ENCODE measurements at regions not wholly inside any gene's neighbourhood (a gene's known extent, or its start where the extent isn't known, plus 50 kb on each side); places are given as distances from the start of the nearest gene placed in this dataset.
A peak's percentile ranks its signal among the peaks of the same experiment; 100 is the strongest.

DNA sequence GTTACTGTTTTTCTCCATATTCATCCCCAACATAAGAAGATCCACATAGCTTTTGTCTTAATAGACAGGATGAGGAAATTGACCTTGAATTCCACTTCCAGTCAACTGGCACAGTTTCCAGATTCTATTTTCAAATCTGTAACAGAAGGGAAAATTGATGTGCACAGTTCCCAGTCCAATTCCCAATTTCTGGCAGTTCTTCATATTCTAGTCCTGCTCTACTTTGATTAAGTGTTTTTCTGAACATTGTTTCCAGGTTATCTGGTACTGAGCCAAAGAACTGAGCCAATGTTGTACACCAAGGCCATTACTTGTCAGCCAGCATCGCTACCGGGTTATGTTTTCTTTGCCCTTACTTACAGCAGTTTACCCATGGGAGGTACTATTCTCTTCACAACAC lies 1755.4 kb downstream of the PLA2G4A start (continued):
- TF ChIP-seq, protein P1, sequence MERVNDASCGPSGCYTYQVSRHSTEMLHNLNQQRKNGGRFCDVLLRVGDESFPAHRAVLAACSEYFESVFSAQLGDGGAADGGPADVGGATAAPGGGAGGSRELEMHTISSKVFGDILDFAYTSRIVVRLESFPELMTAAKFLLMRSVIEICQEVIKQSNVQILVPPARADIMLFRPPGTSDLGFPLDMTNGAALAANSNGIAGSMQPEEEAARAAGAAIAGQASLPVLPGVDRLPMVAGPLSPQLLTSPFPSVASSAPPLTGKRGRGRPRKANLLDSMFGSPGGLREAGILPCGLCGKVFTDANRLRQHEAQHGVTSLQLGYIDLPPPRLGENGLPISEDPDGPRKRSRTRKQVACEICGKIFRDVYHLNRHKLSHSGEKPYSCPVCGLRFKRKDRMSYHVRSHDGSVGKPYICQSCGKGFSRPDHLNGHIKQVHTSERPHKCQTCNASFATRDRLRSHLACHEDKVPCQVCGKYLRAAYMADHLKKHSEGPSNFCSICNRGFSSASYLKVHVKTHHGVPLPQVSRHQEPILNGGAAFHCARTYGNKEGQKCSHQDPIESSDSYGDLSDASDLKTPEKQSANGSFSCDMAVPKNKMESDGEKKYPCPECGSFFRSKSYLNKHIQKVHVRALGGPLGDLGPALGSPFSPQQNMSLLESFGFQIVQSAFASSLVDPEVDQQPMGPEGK (CRISPR knock-in tag; IDR thresholded peaks at IDR 0.05; ENCODE audit: borderline replicate concordance): no peak; the same call in 1 of the 2 replicates
- no peak for TF ChIP-seq ESRRG (CRISPR knock-in tag; IDR thresholded peaks at IDR 0.05)
- TF ChIP-seq ZFP30 (CRISPR knock-in tag; IDR thresholded peaks at IDR 0.05): no peak
- no peak for TF ChIP-seq ZNF8 (CRISPR knock-in tag; IDR thresholded peaks at IDR 0.05)
- TF ChIP-seq TCF4 (CRISPR knock-in tag; IDR thresholded peaks at IDR 0.05; ENCODE audit: borderline replicate concordance): no peak
- TF ChIP-seq GLIS3 (CRISPR knock-in tag; IDR thresholded peaks at IDR 0.05): no peak
- no peak for TF ChIP-seq CSDC2 (CRISPR knock-in tag; IDR thresholded peaks at IDR 0.05)
- TF ChIP-seq OSR1 (CRISPR knock-in tag; IDR thresholded peaks at IDR 0.05): peak; percentile 60; the same call in 1 of the 2 replicates
- no peak for TF ChIP-seq ZNF565 (CRISPR knock-in tag; conservative IDR thresholded peaks at IDR 0.05; ENCODE audit: low read depth)
- TF ChIP-seq, protein P2, sequence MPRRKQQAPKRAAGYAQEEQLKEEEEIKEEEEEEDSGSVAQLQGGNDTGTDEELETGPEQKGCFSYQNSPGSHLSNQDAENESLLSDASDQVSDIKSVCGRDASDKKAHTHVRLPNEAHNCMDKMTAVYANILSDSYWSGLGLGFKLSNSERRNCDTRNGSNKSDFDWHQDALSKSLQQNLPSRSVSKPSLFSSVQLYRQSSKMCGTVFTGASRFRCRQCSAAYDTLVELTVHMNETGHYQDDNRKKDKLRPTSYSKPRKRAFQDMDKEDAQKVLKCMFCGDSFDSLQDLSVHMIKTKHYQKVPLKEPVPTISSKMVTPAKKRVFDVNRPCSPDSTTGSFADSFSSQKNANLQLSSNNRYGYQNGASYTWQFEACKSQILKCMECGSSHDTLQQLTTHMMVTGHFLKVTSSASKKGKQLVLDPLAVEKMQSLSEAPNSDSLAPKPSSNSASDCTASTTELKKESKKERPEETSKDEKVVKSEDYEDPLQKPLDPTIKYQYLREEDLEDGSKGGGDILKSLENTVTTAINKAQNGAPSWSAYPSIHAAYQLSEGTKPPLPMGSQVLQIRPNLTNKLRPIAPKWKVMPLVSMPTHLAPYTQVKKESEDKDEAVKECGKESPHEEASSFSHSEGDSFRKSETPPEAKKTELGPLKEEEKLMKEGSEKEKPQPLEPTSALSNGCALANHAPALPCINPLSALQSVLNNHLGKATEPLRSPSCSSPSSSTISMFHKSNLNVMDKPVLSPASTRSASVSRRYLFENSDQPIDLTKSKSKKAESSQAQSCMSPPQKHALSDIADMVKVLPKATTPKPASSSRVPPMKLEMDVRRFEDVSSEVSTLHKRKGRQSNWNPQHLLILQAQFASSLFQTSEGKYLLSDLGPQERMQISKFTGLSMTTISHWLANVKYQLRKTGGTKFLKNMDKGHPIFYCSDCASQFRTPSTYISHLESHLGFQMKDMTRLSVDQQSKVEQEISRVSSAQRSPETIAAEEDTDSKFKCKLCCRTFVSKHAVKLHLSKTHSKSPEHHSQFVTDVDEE (CRISPR knock-in tag; IDR thresholded peaks at IDR 0.05): no peak

DNA sequence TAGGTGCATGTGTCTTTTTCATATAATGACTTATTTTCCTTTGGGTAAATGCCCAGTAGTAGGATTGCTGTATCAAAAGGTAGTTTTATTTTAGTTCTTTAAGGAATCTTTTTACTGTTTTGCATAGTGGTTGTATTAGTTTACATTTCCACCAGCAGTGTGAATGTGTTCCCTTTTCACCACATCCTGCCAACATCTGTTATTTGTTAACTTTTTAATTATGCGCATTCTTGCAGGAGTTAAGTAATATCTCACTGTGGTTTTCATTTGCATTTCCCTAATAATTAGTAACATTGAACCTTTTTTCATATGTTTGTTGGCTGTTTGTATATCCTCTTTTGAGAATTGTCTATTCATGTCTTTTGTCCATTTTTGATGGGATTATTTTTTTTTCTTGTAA lies 1761.9 kb downstream of the PLA2G4A start:
- TF ChIP-seq CSDC2 (CRISPR knock-in tag; IDR thresholded peaks at IDR 0.05): no peak
- TF ChIP-seq ARNTL (CRISPR knock-in tag; IDR thresholded peaks at IDR 0.05; ENCODE audit: borderline replicate concordance, low read depth): no peak
- TF ChIP-seq ZNF70 (CRISPR knock-in tag; IDR thresholded peaks at IDR 0.05): no peak
- TF ChIP-seq ZNF8 (CRISPR knock-in tag; IDR thresholded peaks at IDR 0.05): no peak
- TF ChIP-seq, protein P3, sequence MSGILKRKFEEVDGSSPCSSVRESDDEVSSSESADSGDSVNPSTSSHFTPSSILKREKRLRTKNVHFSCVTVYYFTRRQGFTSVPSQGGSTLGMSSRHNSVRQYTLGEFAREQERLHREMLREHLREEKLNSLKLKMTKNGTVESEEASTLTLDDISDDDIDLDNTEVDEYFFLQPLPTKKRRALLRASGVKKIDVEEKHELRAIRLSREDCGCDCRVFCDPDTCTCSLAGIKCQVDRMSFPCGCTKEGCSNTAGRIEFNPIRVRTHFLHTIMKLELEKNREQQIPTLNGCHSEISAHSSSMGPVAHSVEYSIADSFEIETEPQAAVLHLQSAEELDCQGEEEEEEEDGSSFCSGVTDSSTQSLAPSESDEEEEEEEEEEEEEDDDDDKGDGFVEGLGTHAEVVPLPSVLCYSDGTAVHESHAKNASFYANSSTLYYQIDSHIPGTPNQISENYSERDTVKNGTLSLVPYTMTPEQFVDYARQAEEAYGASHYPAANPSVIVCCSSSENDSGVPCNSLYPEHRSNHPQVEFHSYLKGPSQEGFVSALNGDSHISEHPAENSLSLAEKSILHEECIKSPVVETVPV (CRISPR knock-in tag; IDR thresholded peaks at IDR 0.05): no peak
- TF ChIP-seq, protein P4, sequence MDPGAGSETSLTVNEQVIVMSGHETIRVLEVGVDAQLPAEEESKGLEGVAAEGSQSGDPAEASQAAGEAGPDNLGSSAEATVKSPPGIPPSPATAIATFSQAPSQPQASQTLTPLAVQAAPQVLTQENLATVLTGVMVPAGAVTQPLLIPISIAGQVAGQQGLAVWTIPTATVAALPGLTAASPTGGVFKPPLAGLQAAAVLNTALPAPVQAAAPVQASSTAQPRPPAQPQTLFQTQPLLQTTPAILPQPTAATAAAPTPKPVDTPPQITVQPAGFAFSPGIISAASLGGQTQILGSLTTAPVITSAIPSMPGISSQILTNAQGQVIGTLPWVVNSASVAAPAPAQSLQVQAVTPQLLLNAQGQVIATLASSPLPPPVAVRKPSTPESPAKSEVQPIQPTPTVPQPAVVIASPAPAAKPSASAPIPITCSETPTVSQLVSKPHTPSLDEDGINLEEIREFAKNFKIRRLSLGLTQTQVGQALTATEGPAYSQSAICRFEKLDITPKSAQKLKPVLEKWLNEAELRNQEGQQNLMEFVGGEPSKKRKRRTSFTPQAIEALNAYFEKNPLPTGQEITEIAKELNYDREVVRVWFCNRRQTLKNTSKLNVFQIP (CRISPR knock-in tag; IDR thresholded peaks at IDR 0.05; ENCODE audit: borderline replicate concordance, low read depth): no peak
- TF ChIP-seq ISL1 (CRISPR knock-in tag; IDR thresholded peaks at IDR 0.05): no peak
- TF ChIP-seq, protein P1 (CRISPR knock-in tag; IDR thresholded peaks at IDR 0.05; ENCODE audit: borderline replicate concordance): no peak
- no peak for TF ChIP-seq GLIS3 (CRISPR knock-in tag; IDR thresholded peaks at IDR 0.05)
- TF ChIP-seq TCF4 (CRISPR knock-in tag; IDR thresholded peaks at IDR 0.05; ENCODE audit: borderline replicate concordance): no peak
- no peak for TF ChIP-seq ZFP30 (CRISPR knock-in tag; IDR thresholded peaks at IDR 0.05)
- no peak for TF ChIP-seq PPARA (CRISPR knock-in tag; IDR thresholded peaks at IDR 0.05; ENCODE audit: borderline replicate concordance)
- no peak for ATAC-seq

DNA sequence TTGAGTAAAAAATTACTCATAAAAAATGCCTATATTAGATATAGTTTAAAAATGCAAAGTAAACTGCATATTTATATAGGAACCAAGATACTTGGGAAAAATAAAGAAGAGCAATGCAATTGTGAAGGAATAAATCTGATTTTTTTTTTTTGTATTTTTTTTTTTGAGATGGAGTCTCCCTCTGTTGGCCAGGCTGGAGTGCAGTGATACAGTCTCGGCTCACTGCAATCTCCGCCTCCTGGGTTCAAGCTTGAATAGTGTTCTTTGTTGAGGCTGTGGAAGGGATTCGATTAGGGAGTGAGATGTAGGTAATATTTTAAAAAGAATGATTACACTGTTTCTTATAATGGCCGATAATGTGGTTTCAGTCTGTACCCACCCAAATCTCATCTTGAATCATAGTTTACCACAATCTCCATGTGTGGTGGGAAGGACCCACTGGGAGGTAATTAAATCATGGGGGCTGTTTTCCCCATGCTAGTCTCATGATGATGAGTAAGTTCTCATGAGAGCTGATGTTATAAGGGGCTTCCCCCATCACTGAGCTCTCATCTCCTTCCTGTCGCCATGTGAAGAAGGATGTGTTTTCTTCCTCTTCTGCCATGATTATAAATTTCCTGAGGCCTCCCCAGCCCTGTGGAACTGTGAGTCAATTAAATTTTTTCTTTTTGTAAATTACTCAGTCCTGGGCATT lies 1765.9 kb downstream of the PLA2G4A start:
- TF ChIP-seq SNAI2 (CRISPR knock-in tag; IDR thresholded peaks at IDR 0.05) (no peak), ESRRG (CRISPR knock-in tag; IDR thresholded peaks at IDR 0.05) (no peak), BACH2 (CRISPR knock-in tag; IDR thresholded peaks at IDR 0.05; ENCODE audit: borderline replicate concordance) (no peak), ZFP30 (CRISPR knock-in tag; IDR thresholded peaks at IDR 0.05) (no peak), RARB (CRISPR knock-in tag; IDR thresholded peaks at IDR 0.05) (no peak), ZNF565 (CRISPR knock-in tag; conservative IDR thresholded peaks at IDR 0.05; ENCODE audit: low read depth) (no peak), TOX (CRISPR knock-in tag; IDR thresholded peaks at IDR 0.05; ENCODE audit: borderline replicate concordance) (no peak), ZNF70 (CRISPR knock-in tag; IDR thresholded peaks at IDR 0.05) (no peak), ARNTL (CRISPR knock-in tag; IDR thresholded peaks at IDR 0.05; ENCODE audit: borderline replicate concordance, low read depth) (no peak), ZC3H10 (CRISPR knock-in tag; IDR thresholded peaks at IDR 0.05) (no peak)
- TF ChIP-seq, protein P3 (CRISPR knock-in tag; IDR thresholded peaks at IDR 0.05): no peak
- TF ChIP-seq, protein P4 (CRISPR knock-in tag; IDR thresholded peaks at IDR 0.05; ENCODE audit: borderline replicate concordance, low read depth): no peak

More for the DNA sequence above, 1765.9 kb downstream of the PLA2G4A start:
- no peak for ATAC-seq

Data from SK-N-SH treated with all-trans-retinoic acid at 6 μM for 48 hours (cell line).